Stimulated activated CD4-positive, alpha-beta T cell treated with anti-CD3 and anti-CD28 coated beads, Interleukin-12 subunit alpha, Interleukin-12 subunit beta, amount 100 ng/mL, for 4 hours (primary cell): ENCODE measurements at regions not wholly inside any gene's neighbourhood (a gene's known extent, or its start where the extent isn't known, plus 50 kb on each side); places are given as distances from the start of the nearest gene placed in this dataset.

Source experiments
- DNase-seq: peaks from one replicate; pipeline ENCODE4 v3.0.0-alpha.2; 2020

DNA sequence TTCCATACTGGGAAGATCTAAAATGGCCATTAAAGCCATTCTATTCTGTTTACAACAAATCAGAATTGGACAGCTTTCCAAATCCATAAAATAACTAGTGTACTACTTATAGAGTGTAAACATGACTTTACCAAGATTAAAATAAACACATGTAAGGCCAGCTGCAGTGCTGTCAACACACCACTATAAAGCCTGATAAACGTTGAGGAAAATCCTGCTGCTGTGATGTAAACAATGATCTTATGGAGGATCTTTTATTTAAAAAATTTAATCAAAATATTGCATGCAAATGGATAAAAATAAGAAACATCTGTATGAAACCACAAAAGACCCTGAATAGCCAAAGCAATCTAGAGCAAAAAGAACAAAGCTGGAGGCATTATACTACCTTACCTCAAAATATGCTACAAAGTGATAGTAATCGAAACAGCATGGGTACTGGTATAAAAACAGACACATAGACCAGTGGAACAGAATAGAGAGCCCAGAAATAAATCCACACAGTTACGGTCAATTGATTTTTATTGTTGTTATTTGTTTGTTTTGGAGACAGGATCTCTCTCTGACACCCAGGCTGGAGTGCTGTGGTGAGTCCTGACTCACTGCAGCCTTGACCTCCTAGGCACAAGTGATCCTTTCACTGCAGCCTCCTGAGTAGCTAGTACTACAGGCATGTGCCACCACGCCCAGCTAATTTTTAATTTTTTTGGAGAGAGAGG, 428.8 kb upstream of the C2CD4B start:
- DNase-seq, result no peak

DNA sequence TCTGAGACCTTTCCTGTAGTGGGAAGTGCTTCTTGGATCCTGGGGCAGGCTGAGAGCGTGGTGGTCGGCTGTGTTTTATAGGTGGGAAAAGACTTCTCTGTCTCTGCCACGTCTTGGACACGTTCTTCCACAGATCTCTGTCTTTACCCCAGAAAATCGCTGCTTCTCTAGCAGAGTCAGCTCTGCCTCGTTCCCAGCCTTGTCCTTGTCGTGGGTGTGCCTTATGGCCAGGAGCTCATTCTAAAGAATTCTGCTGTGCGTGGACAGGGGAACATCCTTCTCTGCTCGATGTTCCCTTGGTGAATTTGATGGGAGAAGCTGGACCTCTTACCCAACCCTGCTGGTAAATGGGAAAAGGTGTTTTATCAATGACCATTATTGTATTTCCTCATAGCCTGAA, 433.1 kb upstream of the C2CD4B start:
- no peak for DNase-seq

DNA sequence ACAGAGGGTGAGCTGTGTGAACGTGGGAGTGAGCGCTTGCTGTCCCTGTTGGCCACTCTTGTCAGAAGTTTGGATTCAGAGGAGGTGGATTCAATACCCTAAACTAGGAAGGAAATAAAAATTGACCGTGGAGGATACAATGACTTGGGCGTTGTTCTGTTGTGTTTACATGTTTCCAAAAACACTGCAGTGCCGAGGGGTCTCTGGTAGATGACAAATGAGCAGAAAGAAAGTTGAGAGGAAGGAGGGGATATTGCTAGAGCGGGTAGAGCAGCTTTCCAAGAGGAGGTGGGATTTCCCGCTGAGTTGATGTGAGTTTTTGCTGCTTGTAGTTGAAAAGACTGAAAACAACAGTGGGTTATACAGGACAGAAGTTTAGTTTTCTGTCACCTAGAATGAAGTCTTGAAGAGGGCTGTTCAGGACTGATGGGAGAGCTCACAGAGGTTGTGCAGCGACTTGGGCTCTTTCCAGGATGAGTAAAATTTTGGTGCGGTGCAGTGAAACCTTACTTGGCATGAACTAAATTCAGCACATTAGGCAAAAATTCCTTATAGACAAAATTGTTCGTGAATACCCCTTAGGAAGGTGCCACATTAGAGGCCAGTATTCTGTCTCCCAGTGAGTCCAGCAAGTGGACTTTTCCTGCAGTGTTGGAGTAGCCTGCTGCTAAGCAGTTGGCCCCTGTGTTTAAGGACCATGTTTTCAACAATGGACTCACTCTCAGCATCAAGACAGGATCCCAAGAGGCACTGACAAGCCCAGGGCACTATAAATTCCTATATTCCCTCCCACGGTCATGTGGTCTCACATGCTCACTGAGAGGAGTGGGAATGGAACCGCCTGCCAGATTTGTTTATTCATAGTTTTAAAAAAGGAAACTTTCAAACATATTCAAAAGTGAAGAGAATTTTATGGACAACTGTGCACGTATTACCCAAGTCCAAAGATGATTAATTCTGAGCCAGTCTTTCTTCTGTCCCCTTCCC, 435.0 kb upstream of the C2CD4B start:
- no peak for DNase-seq

DNA sequence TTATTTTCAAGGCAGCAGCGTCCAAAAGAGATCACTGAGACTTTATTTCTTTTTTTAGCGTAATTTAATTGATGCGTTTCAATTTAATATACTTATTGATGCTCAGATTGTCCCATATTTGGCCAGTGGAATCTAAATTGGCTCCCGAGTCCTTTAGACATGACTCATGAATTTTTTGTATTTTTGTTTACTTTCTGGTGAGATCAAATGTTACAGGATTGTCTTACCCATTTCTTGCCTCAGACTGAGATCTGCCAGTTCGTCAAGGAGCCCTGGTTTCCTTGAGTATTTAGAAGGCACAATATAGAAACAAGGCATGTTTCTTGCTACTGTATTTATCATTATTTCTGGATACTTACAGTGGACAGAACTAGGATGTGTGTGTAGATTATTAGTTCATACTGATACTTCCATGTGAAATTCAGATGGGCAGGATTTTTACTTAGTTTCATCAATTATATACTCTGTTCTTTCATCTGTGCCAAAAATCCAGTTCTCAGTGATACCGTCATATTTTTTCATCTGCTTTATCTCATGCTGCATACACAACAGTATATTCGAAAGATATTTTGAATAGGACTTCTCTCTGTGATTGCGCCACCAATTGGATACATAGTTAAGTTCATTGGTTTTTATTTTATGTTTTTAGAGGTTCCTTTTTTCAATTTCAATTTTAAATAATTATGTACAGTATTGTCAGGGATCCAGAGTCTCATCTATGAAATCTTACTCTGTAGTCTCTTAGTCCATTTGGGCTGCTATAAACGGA, 436.9 kb upstream of the C2CD4B start:
- DNase-seq, result no peak

DNA sequence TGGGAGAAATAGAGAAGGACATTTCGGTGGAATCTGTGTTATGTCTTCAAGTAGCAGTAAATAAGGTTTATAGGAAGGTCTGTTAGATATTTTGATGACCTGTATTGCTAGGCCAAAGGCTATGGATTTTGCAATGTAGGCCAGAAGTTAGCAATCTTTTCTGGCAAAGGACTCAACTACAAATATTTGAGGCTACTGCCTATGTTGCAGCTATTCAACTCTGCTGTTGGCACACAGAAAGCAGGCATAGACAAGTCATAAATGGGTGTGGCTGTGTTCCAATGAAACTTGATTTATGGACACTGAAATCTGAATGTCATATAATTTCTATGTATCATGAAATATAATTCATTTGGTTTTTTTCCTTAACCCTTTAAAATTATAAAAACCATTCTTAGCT, 438.7 kb upstream of the C2CD4B start:
- DNase-seq, result no peak

DNA sequence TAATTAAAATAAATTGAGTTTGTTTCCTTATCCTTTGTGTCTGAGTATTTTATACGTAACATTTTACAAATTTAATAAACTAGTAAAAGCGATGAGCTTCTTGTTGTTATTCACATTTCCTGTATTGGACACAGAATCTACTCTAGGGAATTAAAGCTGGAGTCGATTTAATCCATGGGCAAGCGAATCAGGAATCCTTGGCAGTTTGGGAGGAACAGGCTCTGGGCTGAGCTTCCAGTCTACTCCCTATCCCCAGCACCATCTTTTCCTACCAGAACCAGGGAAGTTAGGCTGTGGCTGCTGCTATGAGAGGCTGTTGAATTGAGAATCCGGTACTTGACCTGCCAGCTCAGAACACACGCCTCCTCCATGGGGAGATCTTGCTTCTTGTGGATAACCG, 437.3 kb upstream of the TPM1 start:
- DNase-seq, result no peak

DNA sequence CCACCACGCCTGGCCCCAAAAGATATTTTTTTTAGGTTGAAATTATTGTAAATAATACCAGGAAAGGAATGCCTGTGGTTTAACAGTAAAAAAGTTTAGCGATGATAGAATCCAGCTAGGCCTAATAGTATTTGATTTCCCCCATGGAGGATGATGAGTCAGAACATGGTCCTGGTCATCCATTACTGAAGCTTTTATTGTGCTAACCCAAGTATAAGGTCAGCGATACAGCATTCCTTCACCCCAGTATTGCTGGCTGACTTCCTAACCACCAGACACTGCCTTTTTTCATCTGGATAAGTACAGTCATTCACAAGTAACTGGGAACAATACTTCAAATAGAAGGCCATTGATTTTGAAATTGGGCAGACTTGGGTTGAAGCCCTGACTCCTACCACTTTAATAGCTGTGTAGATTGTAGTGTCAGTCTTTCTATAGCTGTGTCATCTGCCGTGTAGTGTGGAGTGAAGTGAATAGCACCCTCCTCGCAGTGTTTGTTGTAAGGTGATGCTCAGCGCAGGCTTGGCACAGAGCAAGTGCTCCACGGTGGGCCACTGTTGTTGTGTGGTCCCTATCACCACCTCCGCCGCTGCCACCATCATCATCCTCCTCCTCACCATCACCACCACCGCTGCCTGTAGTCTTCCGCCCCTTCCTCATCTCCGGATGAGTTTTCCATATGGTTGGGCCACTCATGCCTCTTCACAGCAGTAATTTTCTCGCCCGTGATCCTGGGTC, 436.0 kb upstream of the TPM1 start:
- no peak for DNase-seq

DNA sequence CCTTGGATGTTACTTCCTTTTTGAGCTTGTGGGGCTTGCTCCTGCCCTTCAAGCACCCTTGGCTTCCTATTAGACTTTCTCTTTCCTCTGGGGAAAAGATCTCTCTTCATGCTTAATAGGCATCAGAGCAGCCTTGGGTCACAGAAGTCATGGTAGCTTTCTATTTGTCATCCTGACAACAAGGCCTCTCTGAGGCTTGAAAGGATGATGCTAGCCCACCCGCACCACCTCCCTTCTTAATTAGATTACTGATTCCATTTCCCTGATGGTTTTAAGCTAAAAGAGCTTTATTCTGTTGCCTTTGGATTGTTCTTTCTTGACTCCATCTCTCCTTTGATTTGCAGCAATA, 435.5 kb upstream of the TPM1 start:
- no peak for DNase-seq

DNA sequence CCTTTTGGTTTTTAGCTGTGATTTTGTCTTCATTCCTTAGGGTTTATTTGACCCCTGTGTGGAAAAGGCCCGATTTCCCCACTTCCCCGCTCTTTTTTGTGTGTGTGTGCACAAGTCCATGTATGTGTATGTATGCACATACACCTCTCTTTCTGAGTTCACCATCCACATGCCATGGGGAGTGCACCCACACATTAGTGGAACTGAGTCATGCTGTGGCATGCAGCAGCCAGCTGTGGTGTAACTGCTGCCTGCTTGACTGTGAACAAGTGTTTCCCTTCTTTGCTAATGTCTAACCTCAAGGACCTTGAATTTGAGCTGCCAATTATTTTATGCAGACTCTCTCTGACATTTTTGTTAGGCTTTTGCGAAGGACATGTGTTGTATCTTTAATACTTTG, 434.9 kb upstream of the TPM1 start:
- no peak for DNase-seq

DNA sequence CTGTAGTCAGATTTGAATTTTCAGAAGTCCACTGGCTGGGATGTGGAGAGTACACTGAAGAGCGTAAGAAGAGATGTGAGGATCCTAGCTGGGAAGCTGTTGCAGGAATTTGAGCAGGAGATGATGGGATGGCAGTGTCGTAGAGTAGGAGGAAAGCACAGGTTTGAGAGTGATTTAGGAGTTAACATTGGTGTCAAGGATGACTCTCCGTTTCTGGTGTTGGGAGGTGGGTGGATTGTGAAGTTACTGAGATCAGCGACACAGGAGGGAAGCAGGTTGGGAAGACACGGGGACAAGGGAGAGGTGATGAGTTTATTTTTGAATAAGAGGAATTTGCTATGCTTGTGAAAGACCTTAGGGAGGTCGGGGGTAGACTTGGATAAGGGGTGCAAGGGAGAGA, 434.2 kb upstream of the TPM1 start:
- DNase-seq, result no peak

DNA sequence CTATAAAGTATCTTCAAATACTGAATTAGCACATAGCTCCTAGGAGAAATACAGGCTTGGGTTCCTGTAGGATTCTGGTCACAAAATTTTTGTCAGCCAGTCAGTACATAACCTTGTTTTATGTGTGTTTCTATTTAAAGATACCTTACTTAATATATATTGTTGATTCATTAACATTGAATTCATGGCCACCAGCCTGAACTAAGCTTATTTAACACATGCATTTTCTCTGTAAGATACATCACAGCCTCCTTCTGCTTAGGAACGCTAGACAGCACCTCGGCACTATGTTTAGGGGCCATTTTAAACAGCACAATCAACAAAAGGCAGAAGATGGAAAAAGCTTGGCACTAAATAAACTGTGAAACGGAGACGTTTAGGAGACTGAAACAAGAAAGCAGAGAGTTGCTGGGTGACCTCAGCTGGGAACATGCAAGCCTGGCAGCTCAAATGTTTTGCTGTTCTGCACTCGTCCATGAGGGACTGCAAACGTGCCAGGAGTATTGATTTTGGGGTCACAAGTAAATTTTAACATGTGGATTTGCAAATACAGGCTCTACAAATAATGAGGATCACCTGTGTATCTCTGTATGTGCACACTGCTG, 432.2 kb upstream of the TPM1 start:
- no peak for DNase-seq

DNA sequence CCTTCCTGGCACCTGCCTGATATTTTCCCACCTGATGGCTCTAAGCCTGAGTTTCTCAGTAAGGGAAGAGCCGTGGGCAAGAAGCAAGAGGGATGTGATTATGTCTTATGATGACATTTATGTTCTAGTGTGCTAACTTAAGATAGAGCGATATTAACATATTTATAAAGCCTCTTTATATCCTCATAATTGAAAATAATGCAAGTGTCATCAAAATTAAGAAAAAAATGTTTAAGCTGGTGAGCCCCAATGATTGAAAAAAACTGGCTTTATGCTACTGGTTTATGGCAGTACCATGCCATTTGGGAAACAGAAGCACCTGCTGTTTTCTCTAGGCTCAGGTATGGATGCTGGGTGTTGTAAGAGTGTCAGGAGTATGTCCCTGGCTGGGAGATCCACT, 431.5 kb upstream of the TPM1 start:
- no peak for DNase-seq

DNA sequence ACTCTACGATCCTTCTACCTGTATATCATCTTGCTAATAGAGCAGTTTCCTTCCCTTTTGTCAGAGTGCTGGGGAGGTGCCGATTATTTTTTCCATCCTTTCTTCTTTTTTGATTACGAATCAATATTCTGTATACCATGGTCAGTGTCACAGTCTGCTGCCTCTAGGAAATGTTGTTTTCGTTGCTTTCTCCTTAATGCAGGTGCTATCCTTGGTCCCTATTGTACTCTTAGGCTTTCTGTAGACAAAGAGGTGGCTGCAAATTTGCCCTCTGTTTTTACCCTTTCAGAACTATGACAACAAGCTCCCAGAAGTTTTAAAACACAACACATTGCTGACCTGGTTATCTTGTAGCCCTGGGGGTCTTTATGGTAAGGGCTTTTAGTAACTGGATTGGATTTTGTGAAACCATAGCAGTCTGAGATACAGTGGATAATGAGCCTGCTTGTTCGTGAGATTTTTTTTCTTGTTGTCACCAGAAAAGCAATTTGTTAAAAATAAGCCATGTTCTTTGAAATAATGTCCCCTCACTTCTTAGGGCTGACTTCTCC, 430.3 kb upstream of the TPM1 start:
- DNase-seq, result no peak

DNA sequence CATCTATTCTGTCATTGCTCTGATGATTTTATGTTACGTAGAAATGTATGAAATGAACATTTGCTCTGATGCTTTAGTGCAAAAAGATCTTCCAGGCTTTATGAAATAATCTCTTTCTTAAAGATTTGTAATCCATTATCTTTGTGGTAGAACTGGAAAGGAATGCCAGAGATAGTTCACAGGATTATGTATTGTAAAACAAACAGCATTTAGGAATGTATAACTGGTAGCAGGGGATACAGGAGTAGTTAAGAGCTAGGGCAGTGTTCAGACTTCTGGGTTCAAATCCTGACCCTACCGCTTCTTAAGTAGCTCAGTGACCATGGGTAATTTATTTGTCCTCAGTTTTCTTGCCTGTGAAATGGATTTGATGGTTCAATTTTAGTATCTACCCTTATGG, 429.8 kb upstream of the TPM1 start:
- DNase-seq, result no peak

DNA sequence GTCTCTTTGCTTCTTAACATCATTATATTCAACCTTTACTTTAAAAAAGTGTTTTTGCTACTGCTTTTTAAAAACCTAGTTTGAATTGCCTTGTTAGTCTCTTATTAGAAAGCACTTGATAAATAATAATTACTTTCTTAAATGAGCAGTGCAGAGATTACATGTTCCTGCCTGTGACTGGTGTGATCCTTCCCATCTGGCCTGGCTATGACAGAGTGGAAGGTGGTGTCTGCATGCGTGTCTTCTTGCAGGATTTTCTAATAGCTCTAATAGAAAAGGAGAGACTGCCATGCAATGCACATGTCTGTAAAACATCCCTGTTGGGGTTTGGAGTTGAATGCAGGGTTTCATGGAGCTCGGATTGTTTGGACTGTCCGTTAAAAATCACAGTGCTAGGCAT, 425.8 kb upstream of the TPM1 start:
- DNase-seq, result no peak

DNA sequence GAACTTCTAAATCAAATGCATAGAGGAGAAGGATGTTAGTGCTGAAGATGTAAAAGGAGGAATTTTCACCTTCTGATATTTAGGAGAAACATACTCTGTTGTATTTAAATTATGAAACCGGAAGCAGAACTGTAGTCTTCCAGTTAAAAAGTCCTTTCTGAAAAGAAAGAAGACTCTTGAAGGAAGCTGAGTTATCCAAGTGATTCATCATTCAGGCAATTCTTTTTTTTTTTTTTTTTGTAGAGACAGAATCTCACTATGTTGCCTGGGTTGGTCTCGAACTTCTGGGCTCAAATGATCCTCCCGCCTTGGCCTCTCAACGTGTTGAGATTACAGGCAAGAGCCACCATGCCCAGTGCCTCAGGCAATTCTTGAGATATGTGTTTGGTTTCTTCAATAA, 424.8 kb upstream of the TPM1 start:
- no peak for DNase-seq

DNA sequence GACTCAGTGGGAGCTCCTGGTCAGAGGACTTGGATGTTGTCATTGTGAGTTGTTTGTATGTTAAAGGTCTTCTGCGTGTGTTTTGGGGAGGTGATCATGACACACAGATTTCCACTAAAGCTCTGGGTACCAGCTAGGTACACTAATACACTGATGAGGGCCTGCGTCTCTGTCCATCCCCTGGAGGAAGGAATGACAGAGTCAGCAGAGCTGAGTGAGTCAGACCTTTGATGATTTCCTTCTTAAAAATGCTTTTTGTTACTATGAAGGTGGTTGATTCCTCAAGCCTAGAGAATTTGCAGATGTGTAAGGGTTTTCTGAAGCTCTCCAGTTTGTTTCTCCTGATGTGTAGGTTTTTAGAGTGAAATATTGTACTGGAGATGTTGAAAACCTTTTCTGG, 424.1 kb upstream of the TPM1 start:
- no peak for DNase-seq

DNA sequence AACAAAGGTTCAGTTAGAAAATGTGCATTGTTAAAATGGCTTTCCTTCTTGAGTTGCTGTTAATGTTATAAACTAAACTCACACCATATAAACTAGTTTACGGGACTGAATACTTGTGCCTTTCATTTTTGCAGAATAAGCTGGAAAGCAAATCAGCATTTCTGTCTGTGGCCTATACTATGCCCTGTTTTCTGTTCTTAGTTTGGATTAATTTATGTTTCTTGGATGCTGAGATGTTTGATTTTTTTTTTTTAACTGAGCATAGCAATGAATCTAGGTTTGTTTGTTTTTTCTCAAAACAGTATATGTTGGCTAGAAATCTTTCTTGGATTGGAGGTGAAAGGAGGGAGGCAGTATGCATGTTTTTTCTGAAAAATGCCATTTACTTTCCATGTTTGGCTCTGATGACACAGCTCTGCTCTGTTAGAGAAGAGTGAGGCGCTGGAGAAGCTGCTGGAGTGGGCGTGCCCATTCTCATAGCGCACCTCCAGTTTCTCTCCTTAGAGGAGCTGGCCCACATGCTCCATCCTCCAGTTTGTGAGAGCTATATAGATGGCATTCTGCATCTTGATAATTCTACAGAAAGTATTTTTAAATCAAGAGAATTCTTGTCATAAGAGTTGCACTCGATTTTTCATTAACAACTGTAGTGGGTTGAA, 423.6 kb upstream of the TPM1 start:
- no peak for DNase-seq

DNA sequence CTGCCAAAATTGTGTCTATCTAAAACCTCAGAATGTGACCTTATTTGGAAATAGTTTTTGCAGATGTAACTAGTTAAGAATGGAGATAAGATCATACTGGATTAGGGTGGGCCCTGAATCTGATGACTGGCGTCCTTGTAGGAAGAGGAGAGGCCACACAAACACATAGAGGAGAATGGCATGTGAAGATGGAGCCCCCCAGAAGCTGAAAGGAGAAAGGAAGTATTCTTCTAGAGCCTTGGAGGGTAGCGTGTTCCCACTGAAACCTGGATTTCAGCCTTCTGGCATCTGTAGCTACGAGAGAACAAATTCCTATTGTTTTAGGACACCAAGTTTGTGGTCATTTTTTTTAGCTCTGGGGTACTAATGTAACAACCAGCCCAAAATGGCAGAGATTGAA, 423.0 kb upstream of the TPM1 start:
- DNase-seq, result no peak

DNA sequence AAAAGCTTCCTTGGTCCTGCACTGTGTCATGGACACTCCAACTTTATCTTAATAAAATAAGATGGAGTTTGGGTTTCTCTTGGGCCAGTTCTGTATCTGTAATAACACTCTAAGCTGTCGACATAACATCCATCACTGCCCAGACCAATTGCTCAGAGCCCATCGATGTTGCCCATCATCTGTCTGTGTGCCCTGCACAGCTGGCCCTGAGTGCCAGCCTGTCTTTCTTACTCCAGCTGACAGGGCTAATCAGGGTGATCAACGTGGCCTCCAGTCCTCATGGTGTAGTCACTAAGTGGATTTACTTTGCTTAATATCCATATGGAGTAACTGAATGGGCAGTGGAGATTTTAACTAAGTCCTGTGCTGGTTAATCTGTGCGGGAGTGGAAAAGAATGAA, 419.8 kb upstream of the TPM1 start:
- no peak for DNase-seq

DNA sequence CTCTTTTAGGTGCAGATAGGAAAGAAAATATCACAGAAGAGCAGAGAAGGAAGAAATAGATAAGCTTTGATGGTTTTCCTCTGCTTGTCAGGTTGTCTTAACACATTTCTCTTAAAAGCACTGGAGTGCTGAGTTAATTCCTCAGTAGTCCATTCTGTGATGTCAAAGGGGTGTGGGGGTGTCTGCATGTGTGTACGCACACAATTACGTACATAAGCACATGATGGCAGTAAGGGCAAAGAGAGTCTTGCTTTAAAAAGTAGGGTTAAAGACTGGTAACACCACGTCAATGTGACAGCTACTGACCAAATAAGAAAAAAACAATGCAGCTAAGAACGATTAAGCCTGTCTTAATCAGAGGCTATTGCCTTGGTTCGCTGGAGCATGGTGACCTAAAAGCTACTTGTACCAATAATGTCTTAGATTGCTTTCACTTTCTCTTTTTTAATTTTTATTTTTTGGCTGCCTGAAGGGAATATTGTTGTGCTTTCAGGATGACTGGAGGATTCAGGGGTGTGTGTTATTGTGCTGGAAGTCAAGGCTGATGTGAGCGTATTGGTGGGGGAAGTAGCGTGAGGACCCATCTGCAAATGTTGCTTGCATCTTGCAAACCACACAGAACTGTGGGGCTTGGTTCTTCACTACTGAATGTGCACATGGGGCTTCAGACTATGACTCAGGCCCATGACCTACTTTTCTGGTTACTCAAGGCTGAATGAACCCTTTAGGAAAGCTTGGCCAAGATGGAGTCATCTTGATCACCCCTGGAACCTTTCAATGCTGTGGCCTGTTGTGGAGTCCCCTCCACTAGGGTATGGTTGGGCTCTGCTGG, 417.8 kb upstream of the TPM1 start:
- DNase-seq, result no peak
